ENCODE measurements at regions not wholly inside any gene's neighbourhood (a gene's known extent, or its start where the extent isn't known, plus 50 kb on each side); places are given as distances from the start of the nearest gene placed in this dataset.

GRCh38 chr3:80492162-80492561 lies 724.4 kb upstream of the ROBO1 start:
- no peak for DNase-seq (ENCODE audit: low spot score)

GRCh38 chr3:80472961-80473360 lies 705.2 kb upstream of the ROBO1 start:
- DNase-seq (ENCODE audit: low spot score): no peak

GRCh38 chr3:80472459-80472858 lies 704.7 kb upstream of the ROBO1 start:
- no peak for DNase-seq (ENCODE audit: low spot score)

- no peak for DNase-seq (ENCODE audit: low spot score)
Observed at GRCh38 chr3:80470433-80470832, 702.6 kb upstream of the ROBO1 start.

GRCh38 chr3:80465746-80466145 lies 697.9 kb upstream of the ROBO1 start:
- no peak for DNase-seq (ENCODE audit: low spot score)

- DNase-seq (ENCODE audit: low spot score): no peak
Observed at GRCh38 chr3:80451393-80451792, 683.6 kb upstream of the ROBO1 start.

- no peak for DNase-seq (ENCODE audit: low spot score)
Observed at GRCh38 chr3:80445641-80446040, 677.8 kb upstream of the ROBO1 start.

- DNase-seq (ENCODE audit: low spot score): no peak
Observed at GRCh38 chr3:80445053-80445452, 677.3 kb upstream of the ROBO1 start.

- DNase-seq (ENCODE audit: low spot score): no peak
Observed at GRCh38 chr3:80439490-80439889, 671.7 kb upstream of the ROBO1 start.

- no peak for DNase-seq (ENCODE audit: low spot score)
Observed at GRCh38 chr3:80434366-80434765, 666.6 kb upstream of the ROBO1 start.

GRCh38 chr3:80424951-80425350 lies 657.2 kb upstream of the ROBO1 start:
- no peak for DNase-seq (ENCODE audit: low spot score)

GRCh38 chr3:80408030-80408721 lies 640.4 kb upstream of the ROBO1 start:
- DNase-seq (ENCODE audit: low spot score): no peak

- no peak for DNase-seq (ENCODE audit: low spot score)
Observed at GRCh38 chr3:80405618-80406017, 637.8 kb upstream of the ROBO1 start.

- DNase-seq (ENCODE audit: low spot score): no peak
Observed at GRCh38 chr3:80395023-80395422, 627.2 kb upstream of the ROBO1 start.

GRCh38 chr3:80391573-80391972 lies 623.8 kb upstream of the ROBO1 start:
- no peak for DNase-seq (ENCODE audit: low spot score)

- DNase-seq (ENCODE audit: low spot score): no peak
Observed at GRCh38 chr3:80384811-80385210, 617.0 kb upstream of the ROBO1 start.

- no peak for DNase-seq (ENCODE audit: low spot score)
Observed at GRCh38 chr3:80374423-80374822, 606.6 kb upstream of the ROBO1 start.

GRCh38 chr3:80368616-80369015 lies 600.8 kb upstream of the ROBO1 start:
- no peak for DNase-seq (ENCODE audit: low spot score)

- no peak for DNase-seq (ENCODE audit: low spot score)
Observed at GRCh38 chr3:80366808-80367548, 599.2 kb upstream of the ROBO1 start.

GRCh38 chr3:80357761-80358160 lies 590.0 kb upstream of the ROBO1 start:
- no peak for DNase-seq (ENCODE audit: low spot score)

- DNase-seq (ENCODE audit: low spot score): no peak
Observed at GRCh38 chr3:80355144-80355543, 587.3 kb upstream of the ROBO1 start.

- no peak for DNase-seq (ENCODE audit: low spot score)
Observed at GRCh38 chr3:80351201-80351600, 583.4 kb upstream of the ROBO1 start.

GRCh38 chr3:80350771-80351170 lies 583.0 kb upstream of the ROBO1 start:
- DNase-seq (ENCODE audit: low spot score): no peak

- no peak for DNase-seq (ENCODE audit: low spot score)
Observed at GRCh38 chr3:80338366-80338765, 570.6 kb upstream of the ROBO1 start.
